K562 (cell line): ENCODE measurements at regions not wholly inside any gene's neighbourhood (a gene's known extent, or its start where the extent isn't known, plus 50 kb on each side); places are given as distances from the start of the nearest gene placed in this dataset.

Experiments used
- ATAC-seq: fragments of 200-7000 bp; cut with Tn5 transposase; 3 replicates; pipeline ENCODE4 v1.9.1; 2020; ENCODE audit warnings: moderate library complexity
- BruUV-seq: library from RNA; stranded (reverse); fragments of 400-500 nt; replicated peaks from 2 replicates; lab custom pipeline; 2021; lab: Mats Ljungman, UMichigan
- CTCF ChIA-PET: fragments of 300-600 bp; formaldehyde crosslinking; extraction: SDS; loops from one replicate; lab custom pipeline; 2021; ENCODE audit warnings: low intra/inter-chr PET ratio; lab: Yijun Ruan, JAX
- POLR2A ChIA-PET: fragments of 300-600, 350-650 bp; sonication (Branson Sonifier 250); formaldehyde crosslinking; extraction: SDS; loops from one replicate; lab custom pipeline; 2021; ENCODE audit warnings: antibody characterized with exemption, inconsistent platforms; lab: Yijun Ruan, JAX
- DNase-seq, 4 experiments: peaks; one replicate each; pipeline versions ENCODE4 v3.0.0 to v3.0.0-alpha.2; 2011 to 2018; ENCODE audit warnings: low spot score in 3 of 4, mixed read lengths in 3 of 4; ENCODE audit errors: extremely low read depth in 1 of 4
- FAIRE-seq: peaks from 2 replicates; lab custom pipeline; 2011; peaks lifted over from hg19 to GRCh38; lab: Jason Lieb, UNC
- H2AFZ ChIP-seq: 2 replicates; pipeline ENCODE4 v1.6.0; 2011; ENCODE audit warnings: low read depth, low read length, control low read depth, inconsistent platforms
- H3K27ac ChIP-seq: fragments of 200-600 bp; 3 replicates; pipeline ENCODE4 v1.8.0; 2011; ENCODE audit warnings: low read depth, mild to moderate bottlenecking, control low read depth, inconsistent platforms, low read length, moderate library complexity, mixed read lengths; ENCODE audit errors: extremely low read depth
- H3K27me3 ChIP-seq, 2 experiments: fragments of 300-600 bp in 1 of 2; 2 replicates in 1 of 2; 3 replicates in 1 of 2; pipeline versions ENCODE4 v1.6.0 to v1.8.0; 2011; ENCODE audit warnings: inconsistent platforms in 2 of 2, low read length in 2 of 2, mild to moderate bottlenecking in 1 of 2, mixed read lengths in 1 of 2, moderate library complexity in 1 of 2; ENCODE audit not compliant: control insufficient read depth in 2 of 2, insufficient read depth in 2 of 2
- H3K36me3 ChIP-seq: fragments of 300-600 bp; 3 replicates; pipeline ENCODE4 v1.8.0; 2011; ENCODE audit warnings: mild to moderate bottlenecking, low read length, inconsistent platforms; ENCODE audit not compliant: control insufficient read depth, insufficient read depth
- H3K4me1 ChIP-seq, 2 experiments: fragments of 200-600 bp in 1 of 2; replicated peaks in 1 of 2; 2 replicates in 1 of 2; 3 replicates in 1 of 2; pipeline versions ENCODE4 v1.5.1 to v1.8.0; 2011; ENCODE audit warnings: inconsistent platforms in 2 of 2, low read length in 2 of 2, mild to moderate bottlenecking in 1 of 2, mixed read lengths in 1 of 2, moderate library complexity in 1 of 2; ENCODE audit not compliant: control insufficient read depth in 2 of 2, insufficient read depth in 2 of 2
- H3K4me2 ChIP-seq: 2 replicates; pipeline ENCODE4 v1.6.1; 2011; ENCODE audit warnings: low read length, control low read depth, inconsistent platforms, mixed read lengths; ENCODE audit not compliant: insufficient read depth
- H3K4me3 ChIP-seq: fragments of 200-600 bp; sonication (generic), shearing (Covaris generic); 2 replicates; pipeline ENCODE4 v1.5.1; 2016; ENCODE audit warnings: control low read depth, inconsistent platforms
- H3K79me2 ChIP-seq: fragments of 200-600 bp; 3 replicates; pipeline ENCODE4 v1.8.0; 2011; ENCODE audit warnings: low read length, inconsistent platforms; ENCODE audit not compliant: control insufficient read depth, insufficient read depth
- H3K9ac ChIP-seq, 2 experiments: 2 replicates each; pipeline versions ENCODE4 v1.6.0 to v1.6.1; 2011; ENCODE audit warnings: low read depth in 2 of 2, low read length in 2 of 2, control low read depth in 1 of 2, inconsistent platforms in 1 of 2, mild to moderate bottlenecking in 1 of 2, mixed read lengths in 1 of 2; ENCODE audit not compliant: insufficient read depth in 1 of 2
- H3K9me1 ChIP-seq: one replicate; pipeline ENCODE4 v1.6.0; 2011; ENCODE audit warnings: inconsistent platforms, mild to moderate bottlenecking, low read length, moderate library complexity; ENCODE audit not compliant: control insufficient read depth, insufficient read depth
- H3K9me3 ChIP-seq: replicated peaks from 2 replicates; pipeline ENCODE4 v1.5.1; 2011; ENCODE audit warnings: low read depth, low read length, inconsistent platforms; ENCODE audit not compliant: control insufficient read depth, insufficient read depth
- H4K20me1 ChIP-seq: replicated peaks from 2 replicates; pipeline ENCODE4 v1.6.1; 2011; ENCODE audit warnings: low read length, inconsistent platforms, mixed read lengths; ENCODE audit not compliant: control insufficient read depth, insufficient read depth
- ETV6 ChIP-seq, 3 experiments: fragments of 150-350 bp in 1 of 3; sonication (generic) in 1 of 3; formaldehyde crosslinking in 1 of 3; IDR thresholded peaks; 2 replicates each; pipeline versions ENCODE4 v1.6.1 to v1.8.0; 2014 to 2022; ENCODE audit warnings: borderline replicate concordance in 2 of 3, low read depth in 2 of 3, antibody characterized with exemption in 1 of 3, low read length in 1 of 3, mild to moderate bottlenecking in 1 of 3, missing genetic modification reagents in 1 of 3
- PHB ChIP-seq: fragments of 250-450 bp; sonication (Bioruptor Pico); IDR thresholded peaks from 2 replicates; pipeline ENCODE4 v1.5.0; 2021
- PRPF4 ChIP-seq: fragments of 200-400 bp; formaldehyde crosslinking; IDR thresholded peaks from one replicate; pipeline ENCODE4 v1.6.1; 2017; ENCODE audit warnings: low read length, low read depth, mild to moderate bottlenecking; ENCODE audit not compliant: insufficient read depth, poor library complexity, severe bottlenecking
- ZNF121 ChIP-seq: sonication (generic); formaldehyde crosslinking; conservative IDR thresholded peaks from 2 replicates; pipeline ENCODE4 v1.8.0; 2022; ENCODE audit warnings: missing genetic modification reagents
- ZNF232 ChIP-seq: sonication (generic); formaldehyde crosslinking; IDR thresholded peaks from 2 replicates; pipeline ENCODE4 v1.8.0; 2022; ENCODE audit warnings: mild to moderate bottlenecking, missing genetic modification reagents
- ZNF311 ChIP-seq: fragments of 250-450 bp; sonication (Bioruptor Pico); IDR thresholded peaks from 2 replicates; pipeline ENCODE4 v1.4.0; 2020; ENCODE audit warnings: mild to moderate bottlenecking, moderate library complexity
- ZZZ3 ChIP-seq: fragments of 450-650 bp; IDR thresholded peaks from 2 replicates; pipeline ENCODE4 v1.6.1; 2016; ENCODE audit warnings: antibody characterized with exemption, mild to moderate bottlenecking, moderate library complexity
- WGBS: fragments of 100-300 bp; shearing (Covaris generic); methylation state at CpG from one replicate; pipeline ENCODE4 v1.1.6; 2016; ENCODE audit warnings: low coverage, mixed read lengths; ENCODE audit not compliant: insufficient coverage; ENCODE audit errors: missing lambda C conversion rate; 5-methylcytosine and 5-hydroxymethylcytosine counted together
- in situ Hi-C: fragments of 300-500 bp; cut with MboI; formaldehyde crosslinking; loops from 4 replicates; pipeline ENCODE4 v1.15.0; 2018; ENCODE audit warnings: inconsistent platforms, mixed read lengths
- intact Hi-C: fragments of 100-400 bp; cut with micrococcal nuclease; formaldehyde crosslinking; loops from 2 replicates; pipeline ENCODE4 v1.14.2; 2022
- TF ChIP-seq, protein P1 (sequence below): sonication (generic); formaldehyde crosslinking; IDR thresholded peaks from 2 replicates; pipeline ENCODE4 v1.8.0; 2022; ENCODE audit warnings: mild to moderate bottlenecking, missing genetic modification reagents
- TF ChIP-seq, protein P2 (sequence below): sonication (generic); formaldehyde crosslinking; IDR thresholded peaks from 2 replicates; pipeline ENCODE4 v1.8.1; 2023; ENCODE audit warnings: mild to moderate bottlenecking, missing genetic modification reagents

DNA sequence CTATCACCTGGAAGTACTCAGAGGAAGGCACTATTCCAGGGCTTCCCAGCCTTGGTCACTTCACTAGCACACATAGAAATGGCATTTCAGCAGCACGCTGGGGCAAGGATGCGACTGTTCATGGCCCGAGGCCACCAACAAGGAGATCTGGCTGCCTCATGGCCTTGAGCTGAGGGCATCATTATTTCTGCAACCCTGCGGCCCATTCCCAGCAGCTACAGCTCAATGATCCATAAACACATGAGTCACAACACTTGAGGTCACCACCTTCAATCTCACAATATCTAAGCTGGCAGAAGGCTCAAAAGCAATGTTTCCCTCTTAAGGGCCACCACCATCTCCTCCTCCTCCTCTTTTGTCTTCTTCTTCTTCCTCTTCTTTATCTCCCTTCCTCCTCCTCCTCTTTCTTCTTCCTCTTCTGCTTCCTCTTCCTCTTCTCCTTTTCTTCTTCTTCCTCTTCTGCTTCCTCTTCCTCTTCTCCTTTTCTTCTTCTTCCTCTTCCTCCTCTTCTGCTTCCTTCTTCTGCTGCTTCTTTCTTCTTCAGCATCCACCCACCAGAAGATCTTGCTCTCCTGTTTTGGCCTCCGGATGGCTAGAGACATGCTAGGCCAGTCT lies 382.9 kb upstream of the CNR1 start:
- in situ Hi-C loops = no loop called here
- no peak for ATAC-seq
- Histone ChIP-seq H3K4me3 (no peak overlapping the region), H3K27me3 (peaks cover 0 to 4% of the 10 kb centered on the region in 2 experiments; a peak in 3 of 5 replicates), H3K27ac (no peak overlapping the region), H2AFZ (no peak overlapping the region), H3K9me1 (no peaks in the 10 kb centered on the region), H3K36me3 (no peaks in the 10 kb centered on the region), H3K4me2 (no peak overlapping the region), H3K9me3 (no peaks in the 10 kb centered on the region), H3K79me2 (no peaks in the 10 kb centered on the region), H3K9ac (no peak overlapping the region), H3K4me1 (no peaks in the 10 kb centered on the region), H4K20me1 (no peaks in the 10 kb centered on the region)
- POLR2A ChIA-PET = interaction anchor here (0.7 kb wide), 1 partner anchor 10 kb away, joined by 5 read pairs; no protein-coding TSS in a partner anchor
- WGBS = 0% methylated on average over 5 of the region's 5 CpGs
- FAIRE-seq = no peak
- TF ChIP-seq ZNF121 (CRISPR knock-in tag) (no peak), PRPF4 (no peak), ZNF311 (CRISPR knock-in tag) (no peak), ZZZ3 (no peak), ETV6 (IDR thresholded peaks at IDR 0.05; ENCODE audit: borderline replicate concordance in 1 of 2, low read depth in 2 of 2, low read length in 1 of 2) (peak in 1 of 2 experiments; percentile 70; a peak in 2 of 4 replicates), ETV6 (CRISPR knock-in tag; IDR thresholded peaks at IDR 0.05; ENCODE audit: borderline replicate concordance) (no peak), PHB (CRISPR knock-in tag) (no peak), ZNF232 (CRISPR knock-in tag) (no peak)
- TF ChIP-seq, protein P1, sequence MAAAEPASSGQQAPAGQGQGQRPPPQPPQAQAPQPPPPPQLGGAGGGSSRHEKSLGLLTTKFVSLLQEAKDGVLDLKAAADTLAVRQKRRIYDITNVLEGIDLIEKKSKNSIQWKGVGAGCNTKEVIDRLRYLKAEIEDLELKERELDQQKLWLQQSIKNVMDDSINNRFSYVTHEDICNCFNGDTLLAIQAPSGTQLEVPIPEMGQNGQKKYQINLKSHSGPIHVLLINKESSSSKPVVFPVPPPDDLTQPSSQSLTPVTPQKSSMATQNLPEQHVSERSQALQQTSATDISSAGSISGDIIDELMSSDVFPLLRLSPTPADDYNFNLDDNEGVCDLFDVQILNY = no peak
- TF ChIP-seq, protein P2, sequence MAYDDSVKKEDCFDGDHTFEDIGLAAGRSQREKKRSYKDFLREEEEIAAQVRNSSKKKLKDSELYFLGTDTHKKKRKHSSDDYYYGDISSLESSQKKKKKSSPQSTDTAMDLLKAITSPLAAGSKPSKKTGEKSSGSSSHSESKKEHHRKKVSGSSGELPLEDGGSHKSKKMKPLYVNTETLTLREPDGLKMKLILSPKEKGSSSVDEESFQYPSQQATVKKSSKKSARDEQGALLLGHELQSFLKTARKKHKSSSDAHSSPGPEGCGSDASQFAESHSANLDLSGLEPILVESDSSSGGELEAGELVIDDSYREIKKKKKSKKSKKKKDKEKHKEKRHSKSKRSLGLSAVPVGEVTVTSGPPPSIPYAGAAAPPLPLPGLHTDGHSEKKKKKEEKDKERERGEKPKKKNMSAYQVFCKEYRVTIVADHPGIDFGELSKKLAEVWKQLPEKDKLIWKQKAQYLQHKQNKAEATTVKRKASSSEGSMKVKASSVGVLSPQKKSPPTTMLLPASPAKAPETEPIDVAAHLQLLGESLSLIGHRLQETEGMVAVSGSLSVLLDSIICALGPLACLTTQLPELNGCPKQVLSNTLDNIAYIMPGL (CRISPR knock-in tag) = no peak
- no peak for DNase-seq
- intact Hi-C loops = no loop called here
- CTCF ChIA-PET = no interaction called here
- BruUV-seq = no TSS peak
